ENCODE measurements at regions not wholly inside any gene's neighbourhood (a gene's known extent, or its start where the extent isn't known, plus 50 kb on each side); places are given as distances from the start of the nearest gene placed in this dataset.

- CTCF ChIA-PET: no interaction called here
- Mint-ChIP-seq H3K36me3 (no peaks in the 10 kb centered on the region), H3K27me3 (no peaks in the 10 kb centered on the region), H3K4me1 (no peaks in the 10 kb centered on the region), H3K27ac (no peak overlapping the region), H3K4me3 (no peak overlapping the region), H3K9me3 (ENCODE audit: low read depth) (no peaks in the 10 kb centered on the region)
- DNase-seq (no peak), ATAC-seq (no peak)
Observed at GRCh38 chr7:94237417-94237816, 157.3 kb upstream of the COL1A2 start.

GRCh38 chr7:94239661-94240234, 154.9 kb upstream of the COL1A2 start:
- DNase-seq (no peak), ATAC-seq (no peak)
- H3K4me3 Mint-ChIP-seq: no peak overlapping the region
- no peaks in the 10 kb centered on the region for H3K9me3 Mint-ChIP-seq (ENCODE audit: low read depth)
- H3K27ac Mint-ChIP-seq: no peak overlapping the region
- CTCF ChIA-PET: no interaction called here
- H3K36me3 Mint-ChIP-seq: no peaks in the 10 kb centered on the region
- no peaks in the 10 kb centered on the region for H3K27me3 Mint-ChIP-seq
- no peaks in the 10 kb centered on the region for H3K4me1 Mint-ChIP-seq

- Mint-ChIP-seq H3K27me3 (no peaks in the 10 kb centered on the region), H3K4me1 (no peaks in the 10 kb centered on the region), H3K4me3 (no peak overlapping the region), H3K27ac (no peak overlapping the region), H3K9me3 (ENCODE audit: low read depth) (no peaks in the 10 kb centered on the region), H3K36me3 (no peaks in the 10 kb centered on the region)
- ATAC-seq: no peak
- CTCF ChIA-PET: no interaction called here
- DNase-seq: no peak
Observed at GRCh38 chr7:94240902-94241301, 153.8 kb upstream of the COL1A2 start.

GRCh38 chr7:94241402-94241925, 153.2 kb upstream of the COL1A2 start:
- no peaks in the 10 kb centered on the region for H3K36me3 Mint-ChIP-seq
- H3K9me3 Mint-ChIP-seq (ENCODE audit: low read depth): no peaks in the 10 kb centered on the region
- ATAC-seq (no peak), DNase-seq (no peak)
- no peaks in the 10 kb centered on the region for H3K27me3 Mint-ChIP-seq
- H3K4me1 Mint-ChIP-seq: no peaks in the 10 kb centered on the region
- no peak overlapping the region for H3K4me3 Mint-ChIP-seq
- CTCF ChIA-PET: no interaction called here
- no peak overlapping the region for H3K27ac Mint-ChIP-seq

- Mint-ChIP-seq H3K36me3 (no peaks in the 10 kb centered on the region), H3K27me3 (no peaks in the 10 kb centered on the region), H3K27ac (no peak overlapping the region), H3K9me3 (ENCODE audit: low read depth) (no peaks in the 10 kb centered on the region), H3K4me3 (no peak overlapping the region), H3K4me1 (no peaks in the 10 kb centered on the region)
- CTCF ChIA-PET: no interaction called here
- ATAC-seq (no peak), DNase-seq (no peak)
Observed at GRCh38 chr7:94243066-94243711, 151.5 kb upstream of the COL1A2 start.

- H3K27me3 Mint-ChIP-seq: no peaks in the 10 kb centered on the region
- no peaks in the 10 kb centered on the region for H3K4me1 Mint-ChIP-seq
- ATAC-seq (no peak), DNase-seq (no peak)
- CTCF ChIA-PET: no interaction called here
- H3K36me3 Mint-ChIP-seq: no peaks in the 10 kb centered on the region
- no peak overlapping the region for H3K27ac Mint-ChIP-seq
- H3K9me3 Mint-ChIP-seq (ENCODE audit: low read depth): no peaks in the 10 kb centered on the region
- H3K4me3 Mint-ChIP-seq: no peak overlapping the region
Observed at GRCh38 chr7:94244760-94245159, 149.9 kb upstream of the COL1A2 start.

GRCh38 chr7:94245500-94245899, 149.2 kb upstream of the COL1A2 start:
- Mint-ChIP-seq H3K9me3 (ENCODE audit: low read depth) (no peaks in the 10 kb centered on the region), H3K36me3 (no peaks in the 10 kb centered on the region), H3K27me3 (no peaks in the 10 kb centered on the region), H3K4me1 (no peaks in the 10 kb centered on the region), H3K4me3 (no peak overlapping the region), H3K27ac (no peak overlapping the region)
- ATAC-seq (no peak), DNase-seq (no peak)
- CTCF ChIA-PET: no interaction called here

- CTCF ChIA-PET: no interaction called here
- ATAC-seq (no peak), DNase-seq (no peak)
- H3K4me1 Mint-ChIP-seq: no peaks in the 10 kb centered on the region
- H3K9me3 Mint-ChIP-seq (ENCODE audit: low read depth): no peaks in the 10 kb centered on the region
- no peak overlapping the region for H3K27ac Mint-ChIP-seq
- H3K4me3 Mint-ChIP-seq: no peak overlapping the region
- no peaks in the 10 kb centered on the region for H3K27me3 Mint-ChIP-seq
- H3K36me3 Mint-ChIP-seq: no peaks in the 10 kb centered on the region
Observed at GRCh38 chr7:94247970-94248369, 146.7 kb upstream of the COL1A2 start.

- Mint-ChIP-seq H3K9me3 (ENCODE audit: low read depth) (no peaks in the 10 kb centered on the region), H3K4me3 (no peak overlapping the region), H3K27me3 (no peaks in the 10 kb centered on the region), H3K36me3 (no peaks in the 10 kb centered on the region), H3K4me1 (no peaks in the 10 kb centered on the region), H3K27ac (no peak overlapping the region)
- ATAC-seq: no peak
- CTCF ChIA-PET: no interaction called here
- DNase-seq: no peak
Observed at GRCh38 chr7:94249631-94250030, 145.1 kb upstream of the COL1A2 start.

- no peaks in the 10 kb centered on the region for H3K36me3 Mint-ChIP-seq
- no peaks in the 10 kb centered on the region for H3K4me1 Mint-ChIP-seq
- no peak overlapping the region for H3K27ac Mint-ChIP-seq
- no peaks in the 10 kb centered on the region for H3K27me3 Mint-ChIP-seq
- no peak for DNase-seq
- no peaks in the 10 kb centered on the region for H3K9me3 Mint-ChIP-seq (ENCODE audit: low read depth)
- no peak for ATAC-seq
- no peak overlapping the region for H3K4me3 Mint-ChIP-seq
- CTCF ChIA-PET: no interaction called here
Observed at GRCh38 chr7:94250124-94250523, 144.6 kb upstream of the COL1A2 start.

GRCh38 chr7:94250987-94251386, 143.7 kb upstream of the COL1A2 start:
- no peak overlapping the region for H3K4me3 Mint-ChIP-seq
- DNase-seq: no peak
- no peaks in the 10 kb centered on the region for H3K36me3 Mint-ChIP-seq
- no peak for ATAC-seq
- CTCF ChIA-PET: no interaction called here
- H3K9me3 Mint-ChIP-seq (ENCODE audit: low read depth): no peaks in the 10 kb centered on the region
- H3K27me3 Mint-ChIP-seq: no peaks in the 10 kb centered on the region
- no peaks in the 10 kb centered on the region for H3K4me1 Mint-ChIP-seq
- no peak overlapping the region for H3K27ac Mint-ChIP-seq

- no peak for DNase-seq
- no peaks in the 10 kb centered on the region for H3K36me3 Mint-ChIP-seq
- H3K27ac Mint-ChIP-seq: no peak overlapping the region
- CTCF ChIA-PET: no interaction called here
- H3K4me3 Mint-ChIP-seq: no peak overlapping the region
- H3K27me3 Mint-ChIP-seq: no peaks in the 10 kb centered on the region
- no peak for ATAC-seq
- no peaks in the 10 kb centered on the region for H3K4me1 Mint-ChIP-seq
- H3K9me3 Mint-ChIP-seq (ENCODE audit: low read depth): no peaks in the 10 kb centered on the region
Observed at GRCh38 chr7:94252124-94252523, 142.6 kb upstream of the COL1A2 start.

GRCh38 chr7:94252971-94253370, 141.7 kb upstream of the COL1A2 start:
- no peaks in the 10 kb centered on the region for H3K27me3 Mint-ChIP-seq
- H3K9me3 Mint-ChIP-seq (ENCODE audit: low read depth): no peaks in the 10 kb centered on the region
- H3K27ac Mint-ChIP-seq: no peak overlapping the region
- CTCF ChIA-PET: no interaction called here
- ATAC-seq: no peak
- DNase-seq: no peak
- no peaks in the 10 kb centered on the region for H3K36me3 Mint-ChIP-seq
- no peak overlapping the region for H3K4me3 Mint-ChIP-seq
- H3K4me1 Mint-ChIP-seq: no peaks in the 10 kb centered on the region

- H3K4me3 Mint-ChIP-seq: no peak overlapping the region
- H3K27me3 Mint-ChIP-seq: no peaks in the 10 kb centered on the region
- DNase-seq: no peak
- no peak for ATAC-seq
- H3K4me1 Mint-ChIP-seq: no peaks in the 10 kb centered on the region
- CTCF ChIA-PET: no interaction called here
- no peaks in the 10 kb centered on the region for H3K9me3 Mint-ChIP-seq (ENCODE audit: low read depth)
- H3K27ac Mint-ChIP-seq: no peak overlapping the region
- H3K36me3 Mint-ChIP-seq: no peaks in the 10 kb centered on the region
Observed at GRCh38 chr7:94253686-94254085, 141.0 kb upstream of the COL1A2 start.

Data from activated CD8-positive, alpha-beta memory T cell treated with anti-CD3 and anti-CD28 coated beads, Interleukin-2, amount 10 ng/mL, durations not matched to agents 7 days and 5 days (primary cell).